ENCODE measurements at regions not wholly inside any gene's neighbourhood (a gene's known extent, or its start where the extent isn't known, plus 50 kb on each side); places are given as distances from the start of the nearest gene placed in this dataset.
A peak's percentile ranks its signal among the peaks of the same experiment; 100 is the strongest.

DNA sequence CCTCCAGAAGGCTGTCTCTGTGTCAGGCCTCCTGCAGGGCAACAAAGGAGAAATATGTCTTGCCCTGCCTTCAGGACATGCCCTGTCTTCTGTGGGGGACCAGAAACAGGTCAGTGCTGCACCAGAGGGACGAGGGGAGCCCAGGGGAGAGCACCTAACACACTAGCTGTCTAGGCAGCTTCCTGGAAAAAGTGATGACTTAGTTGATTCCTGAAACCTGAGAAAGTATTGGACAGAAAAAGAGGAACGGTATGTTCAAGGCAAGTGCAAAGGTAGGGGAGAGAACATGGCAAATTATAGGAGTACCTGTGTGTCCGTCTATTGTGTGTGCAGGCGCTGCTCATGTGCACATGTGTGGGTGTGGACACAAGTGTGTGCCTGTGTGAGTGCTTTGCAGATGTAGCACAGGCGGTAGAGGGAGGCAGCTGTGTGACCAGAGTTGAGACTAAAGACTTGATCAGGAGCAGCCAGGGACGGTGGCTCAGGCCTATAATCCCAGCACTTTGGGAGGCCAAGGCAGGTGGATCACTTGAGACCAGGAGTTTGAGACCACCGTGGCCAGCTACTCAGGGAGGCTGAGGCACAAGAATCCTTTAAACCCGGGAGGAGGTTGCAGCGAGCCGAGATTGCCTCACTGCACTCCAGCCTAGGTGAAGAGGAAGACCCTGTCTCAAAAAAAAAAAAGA is 119.5 kb downstream of the GYPC start:
- Mint-ChIP-seq H3K4me1 (peaks cover 8% of the 10 kb centered on the region; the same call in 2 of the 3 replicates), H3K27ac (no peak overlapping the region), H3K9me3 (no peaks in the 10 kb centered on the region; the same call in 2 of the 3 replicates), H3K36me3 (ENCODE audit: low read depth) (no peaks in the 10 kb centered on the region; the same call in 2 of the 3 replicates), H3K27me3 (ENCODE audit: insufficient read depth, low read depth, poor library complexity) (peaks cover 17% of the 10 kb centered on the region), H3K4me3 (peak overlapping the region; percentile 89)
- DNase-seq (ENCODE audit: low spot score) = no peak
- Histone ChIP-seq H3K36me3 (ENCODE audit: insufficient read depth) (no peaks in the 10 kb centered on the region), H3K27ac (ENCODE audit: low read depth) (no peak overlapping the region), H3K4me1 (ENCODE audit: insufficient read depth) (no peaks in the 10 kb centered on the region), H2AFZ (no peak overlapping the region), H3K79me2 (replicated peaks; ENCODE audit: insufficient read depth) (no peaks in the 10 kb centered on the region), H3K9me2 (ENCODE audit: insufficient read depth) (no peaks in the 10 kb centered on the region), H3K4me3 (no peak overlapping the region), H3K27me3 (ENCODE audit: insufficient read depth) (peaks cover 5% of the 10 kb centered on the region; the same call in 1 of the 2 replicates), H3K4me2 (no peak overlapping the region), H3F3A (replicated peaks; ENCODE audit: low read depth) (no peaks in the 10 kb centered on the region), H4K20me1 (replicated peaks; ENCODE audit: insufficient read depth) (no peaks in the 10 kb centered on the region)
- no peak for TF ChIP-seq EZH2 (IDR thresholded peaks at IDR 0.05; ENCODE audit: low read depth, unreplicated experiment)
- no peak for ATAC-seq

- DNase-seq (ENCODE audit: low spot score) = no peak
- Histone ChIP-seq H3K4me1 (ENCODE audit: insufficient read depth) (no peaks in the 10 kb centered on the region), H3K4me2 (peak overlapping the region; percentile 98), H3F3A (replicated peaks; ENCODE audit: low read depth) (no peaks in the 10 kb centered on the region), H2AFZ (peak overlapping the region; percentile 92), H3K27ac (ENCODE audit: low read depth) (no peak overlapping the region), H3K79me2 (replicated peaks; ENCODE audit: insufficient read depth) (no peaks in the 10 kb centered on the region), H3K36me3 (ENCODE audit: insufficient read depth) (no peaks in the 10 kb centered on the region), H3K4me3 (peak overlapping the region; percentile 88), H3K9me2 (ENCODE audit: insufficient read depth) (no peaks in the 10 kb centered on the region), H4K20me1 (replicated peaks; ENCODE audit: insufficient read depth) (no peaks in the 10 kb centered on the region), H3K27me3 (ENCODE audit: insufficient read depth) (peaks cover 5% of the 10 kb centered on the region; the same call in 1 of the 2 replicates)
- H3K4me1 Mint-ChIP-seq = peaks cover 8% of the 10 kb centered on the region; the same call in 2 of the 3 replicates
- no peaks in the 10 kb centered on the region; the same call in 2 of the 3 replicates for H3K9me3 Mint-ChIP-seq
- peak; percentile 12 for ATAC-seq
- H3K4me3 Mint-ChIP-seq = peak overlapping the region; percentile 89
- H3K36me3 Mint-ChIP-seq (ENCODE audit: low read depth) = no peaks in the 10 kb centered on the region; the same call in 2 of the 3 replicates
- no peak overlapping the region for H3K27ac Mint-ChIP-seq
- peaks cover 17% of the 10 kb centered on the region for H3K27me3 Mint-ChIP-seq (ENCODE audit: insufficient read depth, low read depth, poor library complexity)
- no peak for TF ChIP-seq POLR2AphosphoS5 (IDR thresholded peaks at IDR 0.05; ENCODE audit: low read depth)
- TF ChIP-seq, protein P1, sequence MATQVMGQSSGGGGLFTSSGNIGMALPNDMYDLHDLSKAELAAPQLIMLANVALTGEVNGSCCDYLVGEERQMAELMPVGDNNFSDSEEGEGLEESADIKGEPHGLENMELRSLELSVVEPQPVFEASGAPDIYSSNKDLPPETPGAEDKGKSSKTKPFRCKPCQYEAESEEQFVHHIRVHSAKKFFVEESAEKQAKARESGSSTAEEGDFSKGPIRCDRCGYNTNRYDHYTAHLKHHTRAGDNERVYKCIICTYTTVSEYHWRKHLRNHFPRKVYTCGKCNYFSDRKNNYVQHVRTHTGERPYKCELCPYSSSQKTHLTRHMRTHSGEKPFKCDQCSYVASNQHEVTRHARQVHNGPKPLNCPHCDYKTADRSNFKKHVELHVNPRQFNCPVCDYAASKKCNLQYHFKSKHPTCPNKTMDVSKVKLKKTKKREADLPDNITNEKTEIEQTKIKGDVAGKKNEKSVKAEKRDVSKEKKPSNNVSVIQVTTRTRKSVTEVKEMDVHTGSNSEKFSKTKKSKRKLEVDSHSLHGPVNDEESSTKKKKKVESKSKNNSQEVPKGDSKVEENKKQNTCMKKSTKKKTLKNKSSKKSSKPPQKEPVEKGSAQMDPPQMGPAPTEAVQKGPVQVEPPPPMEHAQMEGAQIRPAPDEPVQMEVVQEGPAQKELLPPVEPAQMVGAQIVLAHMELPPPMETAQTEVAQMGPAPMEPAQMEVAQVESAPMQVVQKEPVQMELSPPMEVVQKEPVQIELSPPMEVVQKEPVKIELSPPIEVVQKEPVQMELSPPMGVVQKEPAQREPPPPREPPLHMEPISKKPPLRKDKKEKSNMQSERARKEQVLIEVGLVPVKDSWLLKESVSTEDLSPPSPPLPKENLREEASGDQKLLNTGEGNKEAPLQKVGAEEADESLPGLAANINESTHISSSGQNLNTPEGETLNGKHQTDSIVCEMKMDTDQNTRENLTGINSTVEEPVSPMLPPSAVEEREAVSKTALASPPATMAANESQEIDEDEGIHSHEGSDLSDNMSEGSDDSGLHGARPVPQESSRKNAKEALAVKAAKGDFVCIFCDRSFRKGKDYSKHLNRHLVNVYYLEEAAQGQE (IDR thresholded peaks at IDR 0.05; ENCODE audit: unreplicated experiment) = no peak
- no peak for TF ChIP-seq JUNB (IDR thresholded peaks at IDR 0.05; ENCODE audit: unreplicated experiment)
- no peak for TF ChIP-seq STAT1 (IDR thresholded peaks at IDR 0.05; ENCODE audit: unreplicated experiment)
- no peak for TF ChIP-seq ETS1 (IDR thresholded peaks at IDR 0.05)
- TF ChIP-seq EZH2 (IDR thresholded peaks at IDR 0.05; ENCODE audit: low read depth, unreplicated experiment) = no peak
- TF ChIP-seq CREB1 (CRISPR knock-in tag; IDR thresholded peaks at IDR 0.05; ENCODE audit: low read depth) = no peak
- TF ChIP-seq EZH2phosphoT487 (IDR thresholded peaks at IDR 0.05; ENCODE audit: unreplicated experiment) = no peak
- TF ChIP-seq ZNF331 (CRISPR knock-in tag; IDR thresholded peaks at IDR 0.05; ENCODE audit: low read depth) = no peak
- TF ChIP-seq, protein P2, sequence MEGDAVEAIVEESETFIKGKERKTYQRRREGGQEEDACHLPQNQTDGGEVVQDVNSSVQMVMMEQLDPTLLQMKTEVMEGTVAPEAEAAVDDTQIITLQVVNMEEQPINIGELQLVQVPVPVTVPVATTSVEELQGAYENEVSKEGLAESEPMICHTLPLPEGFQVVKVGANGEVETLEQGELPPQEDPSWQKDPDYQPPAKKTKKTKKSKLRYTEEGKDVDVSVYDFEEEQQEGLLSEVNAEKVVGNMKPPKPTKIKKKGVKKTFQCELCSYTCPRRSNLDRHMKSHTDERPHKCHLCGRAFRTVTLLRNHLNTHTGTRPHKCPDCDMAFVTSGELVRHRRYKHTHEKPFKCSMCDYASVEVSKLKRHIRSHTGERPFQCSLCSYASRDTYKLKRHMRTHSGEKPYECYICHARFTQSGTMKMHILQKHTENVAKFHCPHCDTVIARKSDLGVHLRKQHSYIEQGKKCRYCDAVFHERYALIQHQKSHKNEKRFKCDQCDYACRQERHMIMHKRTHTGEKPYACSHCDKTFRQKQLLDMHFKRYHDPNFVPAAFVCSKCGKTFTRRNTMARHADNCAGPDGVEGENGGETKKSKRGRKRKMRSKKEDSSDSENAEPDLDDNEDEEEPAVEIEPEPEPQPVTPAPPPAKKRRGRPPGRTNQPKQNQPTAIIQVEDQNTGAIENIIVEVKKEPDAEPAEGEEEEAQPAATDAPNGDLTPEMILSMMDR (conservative IDR thresholded peaks at IDR 0.05; ENCODE audit: low read depth in 2 of 2) = no peak
These were observed 120.3 kb downstream of the GYPC start for GRCh38 chr2:126776255-126776654.
